GM23338 (cell line): ENCODE measurements at regions not wholly inside any gene's neighbourhood (a gene's known extent, or its start where the extent isn't known, plus 50 kb on each side); places are given as distances from the start of the nearest gene placed in this dataset.
A peak's percentile ranks its signal among the peaks of the same experiment; 100 is the strongest.

ENCODE experiments used
- ATAC-seq: fragments of 200-7000 bp; cut with Tn5 transposase; 3 replicates; pipeline ENCODE4 v1.9.1; 2020
- DNase-seq: peaks from one replicate; pipeline ENCODE4 v3.0.0-alpha.2; 2015; ENCODE audit warnings: low spot score
- H2AFZ ChIP-seq: fragments of 200-600 bp; sonication (generic); 2 replicates; pipeline ENCODE4 v1.8.0; 2016; ENCODE audit warnings: antibody characterized with exemption, mild to moderate bottlenecking, moderate library complexity
- H3F3A ChIP-seq: fragments of 200-600 bp; sonication (generic); replicated peaks from 2 replicates; pipeline ENCODE4 v1.8.0; 2017; ENCODE audit warnings: antibody characterized with exemption, mixed run types, low read depth
- H3K27ac ChIP-seq: fragments of 200-600 bp; sonication (generic); 2 replicates; pipeline ENCODE4 v1.6.1; 2016; ENCODE audit warnings: low read depth
- H3K27me3 ChIP-seq: fragments of 200-600 bp; sonication (generic); 2 replicates; pipeline ENCODE4 v1.8.0; 2016; ENCODE audit warnings: mild to moderate bottlenecking, mixed run types, moderate library complexity; ENCODE audit not compliant: insufficient read depth
- H3K36me3 ChIP-seq: fragments of 200-600 bp; sonication (generic); 2 replicates; pipeline ENCODE4 v1.8.0; 2016; ENCODE audit warnings: mild to moderate bottlenecking; ENCODE audit not compliant: insufficient read depth
- H3K4me1 ChIP-seq: fragments of 200-600 bp; sonication (generic); 2 replicates; pipeline ENCODE4 v1.8.0; 2016; ENCODE audit warnings: mild to moderate bottlenecking, moderate library complexity; ENCODE audit not compliant: insufficient read depth
- H3K4me2 ChIP-seq: fragments of 200-600 bp; sonication (generic); 2 replicates; pipeline ENCODE4 v1.7.1; 2017; ENCODE audit warnings: mixed run types
- H3K4me3 ChIP-seq: fragments of 200-600 bp; sonication (generic); 2 replicates; pipeline ENCODE4 v1.6.1; 2016; ENCODE audit warnings: mixed run types
- H3K79me2 ChIP-seq: fragments of 200-600 bp; sonication (generic); replicated peaks from 2 replicates; pipeline ENCODE4 v1.8.0; 2017; ENCODE audit warnings: mild to moderate bottlenecking; ENCODE audit not compliant: insufficient read depth
- H3K9me2 ChIP-seq: fragments of 200-600 bp; sonication (generic); 2 replicates; pipeline ENCODE4 v1.8.0; 2017; ENCODE audit not compliant: insufficient read depth
- H4K20me1 ChIP-seq: fragments of 200-600 bp; sonication (generic); replicated peaks from 2 replicates; pipeline ENCODE4 v1.8.0; 2017; ENCODE audit warnings: mild to moderate bottlenecking; ENCODE audit not compliant: insufficient read depth
- H3K27ac Mint-ChIP-seq: 2 replicates; pipeline ENCODE4 v1.8.0; 2020; ENCODE audit warnings: inconsistent platforms, mild to moderate bottlenecking, moderate library complexity, mixed read lengths
- H3K27me3 Mint-ChIP-seq: 3 replicates; pipeline ENCODE4 v1.8.0; 2022; ENCODE audit warnings: low read depth, mild to moderate bottlenecking, moderate library complexity, mixed read lengths, inconsistent platforms; ENCODE audit not compliant: insufficient read depth, poor library complexity
- H3K36me3 Mint-ChIP-seq: 3 replicates; pipeline ENCODE4 v1.8.0; 2021; ENCODE audit warnings: low read depth, mild to moderate bottlenecking, inconsistent platforms, moderate library complexity, mixed read lengths
- H3K4me1 Mint-ChIP-seq: 3 replicates; pipeline ENCODE4 v1.8.0; 2020; ENCODE audit warnings: mild to moderate bottlenecking, inconsistent platforms, mixed read lengths
- H3K4me3 Mint-ChIP-seq: 3 replicates; pipeline ENCODE4 v1.8.0; 2021; ENCODE audit warnings: moderate library complexity, mild to moderate bottlenecking, inconsistent platforms, mixed read lengths
- H3K9me3 Mint-ChIP-seq: 3 replicates; pipeline ENCODE4 v1.8.0; 2020; ENCODE audit warnings: moderate library complexity, mild to moderate bottlenecking, inconsistent platforms, mixed read lengths
- EZH2phosphoT487 ChIP-seq: fragments of 200-600 bp; sonication (generic); IDR thresholded peaks from one replicate; pipeline ENCODE4 v1.8.1; 2018; ENCODE audit warnings: antibody characterized with exemption; ENCODE audit not compliant: unreplicated experiment
- JUNB ChIP-seq: IDR thresholded peaks from one replicate; pipeline ENCODE4 v1.6.1; 2016; ENCODE audit warnings: antibody characterized with exemption; ENCODE audit not compliant: unreplicated experiment
- NANOG ChIP-seq: IDR thresholded peaks from 2 replicates; pipeline ENCODE4 v1.6.1; 2016; ENCODE audit warnings: antibody characterized with exemption, borderline replicate concordance
- POLR2AphosphoS5 ChIP-seq: IDR thresholded peaks from 2 replicates; pipeline ENCODE4 v1.6.1; 2016; ENCODE audit warnings: antibody characterized with exemption, low read depth
- STAT1 ChIP-seq: IDR thresholded peaks from one replicate; pipeline ENCODE4 v1.6.1; 2016; ENCODE audit warnings: antibody characterized with exemption; ENCODE audit not compliant: unreplicated experiment
- ZNF114 ChIP-seq: fragments of 250-450 bp; sonication (Bioruptor Pico); IDR thresholded peaks from 2 replicates; pipeline ENCODE4 v1.5.0; 2020; ENCODE audit warnings: mild to moderate bottlenecking, moderate library complexity
- ZNF331 ChIP-seq: fragments of 250-450 bp; sonication (Bioruptor Pico); IDR thresholded peaks from 2 replicates; pipeline ENCODE4 v1.5.0; 2020; ENCODE audit warnings: low read depth, mild to moderate bottlenecking, moderate library complexity
- TF ChIP-seq, protein P1 (sequence below): fragments of 250-450 bp; sonication (Bioruptor Pico); IDR thresholded peaks from 2 replicates; pipeline ENCODE4 v1.5.0; 2020; ENCODE audit warnings: mild to moderate bottlenecking, moderate library complexity
- TF ChIP-seq, protein P2 (sequence below): IDR thresholded peaks from 2 replicates; pipeline ENCODE4 v1.6.1; 2016; ENCODE audit warnings: antibody characterized with exemption
- TF ChIP-seq, protein P3 (sequence below), 2 experiments: fragments of 200-600 bp in 1 of 2; sonication (generic) in 1 of 2; conservative IDR thresholded peaks; 2 replicates each; pipeline versions ENCODE4 v1.5.1 to v1.6.1; 2016 to 2017; ENCODE audit warnings: antibody characterized with exemption in 2 of 2, low read depth in 2 of 2, mild to moderate bottlenecking in 2 of 2, moderate library complexity in 1 of 2

DNA sequence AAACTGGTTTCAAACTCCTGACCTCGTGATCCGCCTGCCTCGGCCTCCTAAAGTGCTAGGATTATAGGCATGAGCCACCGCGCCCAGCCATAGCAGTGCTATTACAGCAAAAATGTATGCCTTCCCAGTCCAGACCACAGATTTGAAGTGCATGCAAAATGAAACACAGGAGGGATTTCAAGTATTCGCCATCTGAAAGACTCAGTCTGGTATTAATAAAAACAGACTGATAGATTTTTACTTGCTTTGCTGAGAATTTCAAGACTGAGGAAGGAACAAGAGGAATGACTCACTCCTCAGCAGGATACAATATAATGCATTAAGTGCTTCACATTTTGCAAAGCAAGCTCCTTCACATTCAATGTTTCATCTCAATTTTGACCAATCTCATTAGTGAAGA is 134.9 kb downstream of the TMEM200A start:
- Histone ChIP-seq H3K4me2 (no peak overlapping the region), H3K27me3 (no peaks in the 10 kb centered on the region), H3K79me2 (no peaks in the 10 kb centered on the region), H3K4me1 (peaks cover 11% of the 10 kb centered on the region), H3K27ac (no peak overlapping the region), H2AFZ (peak overlapping the region; percentile 29; the same call in 1 of the 2 replicates), H3K36me3 (no peaks in the 10 kb centered on the region), H3K4me3 (no peak overlapping the region), H3F3A (no peaks in the 10 kb centered on the region), H3K9me2 (no peaks in the 10 kb centered on the region), H4K20me1 (no peaks in the 10 kb centered on the region)
- TF ChIP-seq ZNF331 (CRISPR knock-in tag), result no peak
- no peak overlapping the region for H3K27ac Mint-ChIP-seq
- H3K9me3 Mint-ChIP-seq, result no peaks in the 10 kb centered on the region
- H3K36me3 Mint-ChIP-seq, result no peaks in the 10 kb centered on the region
- H3K27me3 Mint-ChIP-seq, result peaks cover 2% of the 10 kb centered on the region
- ATAC-seq (no peak), DNase-seq (no peak)
- H3K4me1 Mint-ChIP-seq, result peaks cover 19% of the 10 kb centered on the region
- no peak overlapping the region for H3K4me3 Mint-ChIP-seq

DNA sequence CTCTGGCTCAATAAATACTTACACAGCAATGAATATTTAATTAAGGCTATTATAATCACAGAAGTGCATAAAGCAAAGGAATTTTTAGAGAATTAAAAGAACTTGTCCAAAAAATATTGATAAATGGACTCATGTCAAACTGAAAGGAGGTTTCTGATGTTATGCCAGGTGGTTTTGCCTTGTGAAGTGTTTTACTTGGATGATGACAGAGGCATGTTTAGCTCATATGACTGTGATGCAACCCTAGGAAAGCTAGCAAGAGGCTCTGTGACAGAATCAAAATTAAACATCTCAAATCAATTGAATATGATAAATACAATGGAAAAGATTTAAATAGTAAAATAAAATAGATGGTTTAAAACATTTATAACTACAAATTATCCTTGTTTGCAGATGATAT is 137.3 kb downstream of the TMEM200A start:
- H3K27ac Mint-ChIP-seq, result no peak overlapping the region
- Histone ChIP-seq H3K27me3 (no peaks in the 10 kb centered on the region), H3K79me2 (no peaks in the 10 kb centered on the region), H3K36me3 (no peaks in the 10 kb centered on the region), H4K20me1 (no peaks in the 10 kb centered on the region), H2AFZ (no peak overlapping the region), H3K27ac (no peak overlapping the region), H3F3A (no peaks in the 10 kb centered on the region), H3K4me2 (no peak overlapping the region), H3K9me2 (no peaks in the 10 kb centered on the region), H3K4me3 (no peak overlapping the region), H3K4me1 (peaks cover 3% of the 10 kb centered on the region; the same call in 1 of the 2 replicates)
- no peaks in the 10 kb centered on the region for H3K9me3 Mint-ChIP-seq
- DNase-seq (no peak), ATAC-seq (no peak)
- H3K36me3 Mint-ChIP-seq, result no peaks in the 10 kb centered on the region
- peaks cover 12% of the 10 kb centered on the region for H3K4me1 Mint-ChIP-seq
- H3K4me3 Mint-ChIP-seq, result no peak overlapping the region
- TF ChIP-seq EZH2phosphoT487 (no peak), ZNF114 (CRISPR knock-in tag) (no peak), NANOG (no peak), STAT1 (no peak), POLR2AphosphoS5 (no peak), ZNF331 (CRISPR knock-in tag) (no peak), JUNB (no peak)
- TF ChIP-seq, protein P1, sequence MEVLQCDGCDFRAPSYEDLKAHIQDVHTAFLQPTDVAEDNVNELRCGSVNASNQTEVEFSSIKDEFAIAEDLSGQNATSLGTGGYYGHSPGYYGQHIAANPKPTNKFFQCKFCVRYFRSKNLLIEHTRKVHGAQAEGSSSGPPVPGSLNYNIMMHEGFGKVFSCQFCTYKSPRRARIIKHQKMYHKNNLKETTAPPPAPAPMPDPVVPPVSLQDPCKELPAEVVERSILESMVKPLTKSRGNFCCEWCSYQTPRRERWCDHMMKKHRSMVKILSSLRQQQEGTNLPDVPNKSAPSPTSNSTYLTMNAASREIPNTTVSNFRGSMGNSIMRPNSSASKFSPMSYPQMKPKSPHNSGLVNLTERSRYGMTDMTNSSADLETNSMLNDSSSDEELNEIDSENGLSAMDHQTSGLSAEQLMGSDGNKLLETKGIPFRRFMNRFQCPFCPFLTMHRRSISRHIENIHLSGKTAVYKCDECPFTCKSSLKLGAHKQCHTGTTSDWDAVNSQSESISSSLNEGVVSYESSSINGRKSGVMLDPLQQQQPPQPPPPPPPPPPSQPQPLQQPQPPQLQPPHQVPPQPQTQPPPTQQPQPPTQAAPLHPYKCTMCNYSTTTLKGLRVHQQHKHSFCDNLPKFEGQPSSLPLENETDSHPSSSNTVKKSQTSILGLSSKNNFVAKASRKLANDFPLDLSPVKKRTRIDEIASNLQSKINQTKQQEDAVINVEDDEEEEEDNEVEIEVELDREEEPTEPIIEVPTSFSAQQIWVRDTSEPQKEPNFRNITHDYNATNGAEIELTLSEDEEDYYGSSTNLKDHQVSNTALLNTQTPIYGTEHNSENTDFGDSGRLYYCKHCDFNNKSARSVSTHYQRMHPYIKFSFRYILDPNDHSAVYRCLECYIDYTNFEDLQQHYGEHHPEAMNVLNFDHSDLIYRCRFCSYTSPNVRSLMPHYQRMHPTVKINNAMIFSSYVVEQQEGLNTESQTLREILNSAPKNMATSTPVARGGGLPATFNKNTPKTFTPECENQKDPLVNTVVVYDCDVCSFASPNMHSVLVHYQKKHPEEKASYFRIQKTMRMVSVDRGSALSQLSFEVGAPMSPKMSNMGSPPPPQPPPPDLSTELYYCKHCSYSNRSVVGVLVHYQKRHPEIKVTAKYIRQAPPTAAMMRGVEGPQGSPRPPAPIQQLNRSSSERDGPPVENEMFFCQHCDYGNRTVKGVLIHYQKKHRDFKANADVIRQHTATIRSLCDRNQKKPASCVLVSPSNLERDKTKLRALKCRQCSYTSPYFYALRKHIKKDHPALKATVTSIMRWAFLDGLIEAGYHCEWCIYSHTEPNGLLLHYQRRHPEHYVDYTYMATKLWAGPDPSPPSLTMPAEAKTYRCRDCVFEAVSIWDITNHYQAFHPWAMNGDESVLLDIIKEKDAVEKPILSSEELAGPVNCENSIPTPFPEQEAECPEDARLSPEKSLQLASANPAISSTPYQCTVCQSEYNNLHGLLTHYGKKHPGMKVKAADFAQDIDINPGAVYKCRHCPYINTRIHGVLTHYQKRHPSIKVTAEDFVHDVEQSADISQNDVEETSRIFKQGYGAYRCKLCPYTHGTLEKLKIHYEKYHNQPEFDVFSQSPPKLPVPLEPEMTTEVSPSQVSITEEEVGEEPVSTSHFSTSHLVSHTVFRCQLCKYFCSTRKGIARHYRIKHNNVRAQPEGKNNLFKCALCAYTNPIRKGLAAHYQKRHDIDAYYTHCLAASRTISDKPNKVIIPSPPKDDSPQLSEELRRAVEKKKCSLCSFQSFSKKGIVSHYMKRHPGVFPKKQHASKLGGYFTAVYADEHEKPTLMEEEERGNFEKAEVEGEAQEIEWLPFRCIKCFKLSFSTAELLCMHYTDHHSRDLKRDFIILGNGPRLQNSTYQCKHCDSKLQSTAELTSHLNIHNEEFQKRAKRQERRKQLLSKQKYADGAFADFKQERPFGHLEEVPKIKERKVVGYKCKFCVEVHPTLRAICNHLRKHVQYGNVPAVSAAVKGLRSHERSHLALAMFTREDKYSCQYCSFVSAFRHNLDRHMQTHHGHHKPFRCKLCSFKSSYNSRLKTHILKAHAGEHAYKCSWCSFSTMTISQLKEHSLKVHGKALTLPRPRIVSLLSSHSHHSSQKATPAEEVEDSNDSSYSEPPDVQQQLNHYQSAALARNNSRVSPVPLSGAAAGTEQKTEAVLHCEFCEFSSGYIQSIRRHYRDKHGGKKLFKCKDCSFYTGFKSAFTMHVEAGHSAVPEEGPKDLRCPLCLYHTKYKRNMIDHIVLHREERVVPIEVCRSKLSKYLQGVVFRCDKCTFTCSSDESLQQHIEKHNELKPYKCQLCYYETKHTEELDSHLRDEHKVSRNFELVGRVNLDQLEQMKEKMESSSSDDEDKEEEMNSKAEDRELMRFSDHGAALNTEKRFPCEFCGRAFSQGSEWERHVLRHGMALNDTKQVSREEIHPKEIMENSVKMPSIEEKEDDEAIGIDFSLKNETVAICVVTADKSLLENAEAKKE (CRISPR knock-in tag), result no peak
- TF ChIP-seq, protein P2, sequence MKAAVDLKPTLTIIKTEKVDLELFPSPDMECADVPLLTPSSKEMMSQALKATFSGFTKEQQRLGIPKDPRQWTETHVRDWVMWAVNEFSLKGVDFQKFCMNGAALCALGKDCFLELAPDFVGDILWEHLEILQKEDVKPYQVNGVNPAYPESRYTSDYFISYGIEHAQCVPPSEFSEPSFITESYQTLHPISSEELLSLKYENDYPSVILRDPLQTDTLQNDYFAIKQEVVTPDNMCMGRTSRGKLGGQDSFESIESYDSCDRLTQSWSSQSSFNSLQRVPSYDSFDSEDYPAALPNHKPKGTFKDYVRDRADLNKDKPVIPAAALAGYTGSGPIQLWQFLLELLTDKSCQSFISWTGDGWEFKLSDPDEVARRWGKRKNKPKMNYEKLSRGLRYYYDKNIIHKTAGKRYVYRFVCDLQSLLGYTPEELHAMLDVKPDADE, result no peak
- TF ChIP-seq, protein P3, sequence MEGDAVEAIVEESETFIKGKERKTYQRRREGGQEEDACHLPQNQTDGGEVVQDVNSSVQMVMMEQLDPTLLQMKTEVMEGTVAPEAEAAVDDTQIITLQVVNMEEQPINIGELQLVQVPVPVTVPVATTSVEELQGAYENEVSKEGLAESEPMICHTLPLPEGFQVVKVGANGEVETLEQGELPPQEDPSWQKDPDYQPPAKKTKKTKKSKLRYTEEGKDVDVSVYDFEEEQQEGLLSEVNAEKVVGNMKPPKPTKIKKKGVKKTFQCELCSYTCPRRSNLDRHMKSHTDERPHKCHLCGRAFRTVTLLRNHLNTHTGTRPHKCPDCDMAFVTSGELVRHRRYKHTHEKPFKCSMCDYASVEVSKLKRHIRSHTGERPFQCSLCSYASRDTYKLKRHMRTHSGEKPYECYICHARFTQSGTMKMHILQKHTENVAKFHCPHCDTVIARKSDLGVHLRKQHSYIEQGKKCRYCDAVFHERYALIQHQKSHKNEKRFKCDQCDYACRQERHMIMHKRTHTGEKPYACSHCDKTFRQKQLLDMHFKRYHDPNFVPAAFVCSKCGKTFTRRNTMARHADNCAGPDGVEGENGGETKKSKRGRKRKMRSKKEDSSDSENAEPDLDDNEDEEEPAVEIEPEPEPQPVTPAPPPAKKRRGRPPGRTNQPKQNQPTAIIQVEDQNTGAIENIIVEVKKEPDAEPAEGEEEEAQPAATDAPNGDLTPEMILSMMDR (conservative IDR thresholded peaks at IDR 0.05; ENCODE audit: low read depth in 2 of 2), result no peak
- H3K27me3 Mint-ChIP-seq, result peaks cover 2% of the 10 kb centered on the region
